Kidney (tissue), 13 donors: ENCODE measurements at regions not wholly inside any gene's neighbourhood (a gene's known extent, or its start where the extent isn't known, plus 50 kb on each side); places are given as distances from the start of the nearest gene placed in this dataset.
A peak's percentile ranks its signal among the peaks of the same experiment; 100 is the strongest.

Source experiments
- DNase-seq, 5 donors: peaks; one replicate each; pipeline ENCODE4 v3.0.0-alpha.2; 2013 to 2020
- FAIRE-seq: peaks from 2 replicates; lab custom pipeline; 2012; peaks lifted over from hg19 to GRCh38; lab: Jason Lieb, UNC
- H3K27ac ChIP-seq, 2 donors: one replicate each; pipeline ENCODE4 v1.7.0; 2013; ENCODE audit warnings: low read depth in 2 of 2, low read length in 2 of 2, inconsistent platforms in 1 of 2
- H3K27me3 ChIP-seq: one replicate; pipeline ENCODE4 v1.7.1; 2013; ENCODE audit warnings: low read length, inconsistent platforms; ENCODE audit not compliant: control insufficient read depth, insufficient read depth
- H3K36me3 ChIP-seq, 3 donors: one replicate each; pipeline versions ENCODE4 v1.7.0 to v1.7.1; 2013; ENCODE audit warnings: low read length in 3 of 3, control low read depth in 1 of 3, inconsistent platforms in 1 of 3; ENCODE audit not compliant: insufficient read depth in 3 of 3, control insufficient read depth in 2 of 3
- H3K4me1 ChIP-seq, 3 donors: one replicate each; pipeline versions ENCODE4 v1.7.0 to v1.7.1; 2013; ENCODE audit warnings: low read length in 3 of 3, inconsistent platforms in 1 of 3, low read depth in 1 of 3; ENCODE audit not compliant: control insufficient read depth in 2 of 3, insufficient read depth in 2 of 3
- H3K4me3 ChIP-seq, 3 donors: one replicate each; pipeline versions ENCODE4 v1.7.0 to v1.8.1; 2013; ENCODE audit warnings: low read length in 3 of 3, control low read depth in 1 of 3, inconsistent platforms in 1 of 3
- H3K9ac ChIP-seq, 3 donors: one replicate each; pipeline versions ENCODE4 v1.7.0 to v1.7.1; 2013; ENCODE audit warnings: low read length in 3 of 3, control low read depth in 1 of 3, inconsistent platforms in 1 of 3
- H3K9me3 ChIP-seq, 3 donors: one replicate each; pipeline versions ENCODE4 v1.7.0 to v1.7.1; 2013; ENCODE audit warnings: low read length in 3 of 3, control low read depth in 1 of 3, inconsistent platforms in 1 of 3; ENCODE audit not compliant: control insufficient read depth in 2 of 3, insufficient read depth in 1 of 3
- intact Hi-C: fragments of 100-400 bp; cut with DNase I; formaldehyde crosslinking; loops from one replicate; pipeline ENCODE4 v1.11.1; 2022
- TF ChIP-seq, protein P1 (sequence below): IDR thresholded peaks from 3 replicates; pipeline ENCODE4 v1.5.1; 2012; ENCODE audit warnings: mild to moderate bottlenecking, moderate library complexity, borderline replicate concordance; ENCODE audit not compliant: insufficient read depth; ENCODE audit errors: extremely low read depth
- donor health status: control.
- donor health status: control.
- donor health status: control.
- donor health status: control.
- donor health status: control.
- donor health status: DM: yes; HTN: yes; CAD: no.
- donor health status: Normal renal cell carcinoma (clear cell type).

DNA sequence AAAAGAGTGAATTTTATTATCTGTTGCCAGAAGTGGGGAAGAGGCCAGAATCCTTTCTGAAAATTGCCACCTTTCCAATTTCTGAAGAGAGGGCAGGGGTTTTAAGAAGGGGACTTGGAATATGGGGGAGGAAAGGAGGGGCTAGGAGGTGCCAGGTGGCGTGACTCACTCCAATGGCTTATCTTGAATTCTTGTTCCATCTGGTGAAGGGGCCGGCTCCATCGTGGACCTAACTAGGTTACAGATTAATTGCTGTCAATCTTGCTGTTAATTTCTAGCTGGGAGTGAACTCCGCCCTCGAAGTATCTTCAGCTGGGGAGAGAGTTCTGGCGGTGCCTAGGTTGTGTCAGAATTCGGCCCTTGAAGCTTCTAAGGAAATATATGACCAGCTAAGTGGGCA lies 138.7 kb downstream of the YTHDC2 start:
- no peak overlapping the region for H3K9ac ChIP-seq
- no peaks in the 10 kb centered on the region for H3K27me3 ChIP-seq
- no peak for DNase-seq

DNA sequence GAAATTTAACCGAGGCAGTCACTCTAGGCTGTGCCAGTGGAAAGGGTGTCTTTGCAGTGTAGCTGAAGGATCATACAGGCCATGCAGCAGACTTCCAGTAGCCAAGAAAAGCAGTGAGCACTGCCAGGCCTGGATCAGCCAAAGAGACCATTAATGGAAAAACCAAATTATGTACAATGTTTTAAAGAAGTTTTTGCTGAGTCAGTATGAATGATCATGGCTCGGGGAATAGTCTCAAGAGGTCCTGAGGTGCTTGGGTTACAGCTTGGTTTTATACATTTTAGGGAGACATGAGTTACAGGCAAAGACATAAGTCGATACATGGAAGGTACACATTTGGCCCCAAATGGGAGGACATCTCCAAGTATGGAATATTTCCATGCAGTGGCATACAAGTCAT lies 141.3 kb downstream of the YTHDC2 start:
- TF ChIP-seq, protein P1, sequence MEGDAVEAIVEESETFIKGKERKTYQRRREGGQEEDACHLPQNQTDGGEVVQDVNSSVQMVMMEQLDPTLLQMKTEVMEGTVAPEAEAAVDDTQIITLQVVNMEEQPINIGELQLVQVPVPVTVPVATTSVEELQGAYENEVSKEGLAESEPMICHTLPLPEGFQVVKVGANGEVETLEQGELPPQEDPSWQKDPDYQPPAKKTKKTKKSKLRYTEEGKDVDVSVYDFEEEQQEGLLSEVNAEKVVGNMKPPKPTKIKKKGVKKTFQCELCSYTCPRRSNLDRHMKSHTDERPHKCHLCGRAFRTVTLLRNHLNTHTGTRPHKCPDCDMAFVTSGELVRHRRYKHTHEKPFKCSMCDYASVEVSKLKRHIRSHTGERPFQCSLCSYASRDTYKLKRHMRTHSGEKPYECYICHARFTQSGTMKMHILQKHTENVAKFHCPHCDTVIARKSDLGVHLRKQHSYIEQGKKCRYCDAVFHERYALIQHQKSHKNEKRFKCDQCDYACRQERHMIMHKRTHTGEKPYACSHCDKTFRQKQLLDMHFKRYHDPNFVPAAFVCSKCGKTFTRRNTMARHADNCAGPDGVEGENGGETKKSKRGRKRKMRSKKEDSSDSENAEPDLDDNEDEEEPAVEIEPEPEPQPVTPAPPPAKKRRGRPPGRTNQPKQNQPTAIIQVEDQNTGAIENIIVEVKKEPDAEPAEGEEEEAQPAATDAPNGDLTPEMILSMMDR: no peak
- H3K4me3 ChIP-seq: no peak overlapping the region
- no peaks in the 10 kb centered on the region for H3K36me3 ChIP-seq
- H3K9ac ChIP-seq: no peak overlapping the region
- no peak overlapping the region for H3K27ac ChIP-seq
- no peak for DNase-seq
- no peaks in the 10 kb centered on the region for H3K4me1 ChIP-seq
- H3K27me3 ChIP-seq: no peaks in the 10 kb centered on the region
- H3K9me3 ChIP-seq: no peaks in the 10 kb centered on the region
- FAIRE-seq: no peak
- intact Hi-C loops: no loop called here

More for the DNA sequence above, 138.7 kb downstream of the YTHDC2 start:
- Histone ChIP-seq H3K36me3 (no peaks in the 10 kb centered on the region), H3K27ac (no peak overlapping the region), H3K4me3 (no peak overlapping the region), H3K9me3 (no peaks in the 10 kb centered on the region), H3K4me1 (no peaks in the 10 kb centered on the region)
- FAIRE-seq: no peak
- TF ChIP-seq, protein P1: no peak
- intact Hi-C loops: no loop called here

DNA sequence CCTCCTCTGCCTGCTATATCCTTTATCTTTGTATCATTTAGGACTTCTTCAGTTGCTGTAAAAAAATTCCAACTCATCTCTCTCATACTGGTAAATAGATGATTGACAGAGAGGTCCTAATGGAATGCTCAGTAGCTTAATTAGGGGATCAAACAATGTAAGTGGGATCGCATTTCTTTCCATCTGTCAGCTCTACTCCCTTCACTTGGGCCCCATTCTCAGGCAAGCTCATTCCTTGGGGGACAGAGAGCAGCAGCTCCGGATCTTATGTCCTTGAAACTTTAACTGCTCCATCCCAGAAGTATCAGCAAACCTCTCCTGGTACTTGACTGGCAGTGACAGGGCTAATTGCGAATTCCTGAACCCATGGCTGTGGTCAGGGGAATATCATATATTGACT lies 146.7 kb downstream of the YTHDC2 start:
- Histone ChIP-seq H3K9ac (no peak overlapping the region), H3K36me3 (no peaks in the 10 kb centered on the region), H3K9me3 (no peaks in the 10 kb centered on the region), H3K27ac (no peak overlapping the region), H3K4me3 (no peak overlapping the region), H3K27me3 (no peaks in the 10 kb centered on the region), H3K4me1 (no peaks in the 10 kb centered on the region)
- intact Hi-C loops: no loop called here
- peak in 2 of 5 donors; percentile 29 to 32 for DNase-seq
- TF ChIP-seq, protein P1: no peak
- FAIRE-seq: no peak

DNA sequence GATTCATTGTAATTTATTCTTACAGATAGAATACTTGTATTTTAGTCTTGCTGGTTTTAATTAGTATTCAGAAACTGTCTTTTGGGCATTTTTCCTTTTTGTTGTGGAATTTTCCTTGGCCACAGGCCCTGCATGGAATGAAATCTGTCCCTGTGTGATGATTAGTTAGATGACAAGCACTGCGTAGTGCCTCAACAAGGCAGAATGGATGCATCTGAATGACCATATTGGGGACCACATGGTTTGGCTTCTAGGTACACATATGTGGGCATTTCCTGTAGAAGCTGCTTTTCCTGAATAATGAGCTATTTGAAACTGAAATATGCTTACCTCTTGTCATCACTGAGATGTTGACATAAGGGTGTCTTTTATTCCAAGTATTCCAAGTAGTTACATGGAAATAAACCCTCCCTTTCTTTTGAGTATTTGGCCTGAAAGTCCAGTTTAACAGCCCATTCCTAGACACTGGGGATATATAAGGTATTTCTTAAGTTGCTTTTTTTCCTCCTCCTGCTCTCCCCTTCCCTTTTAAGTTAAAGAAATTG lies 147.3 kb downstream of the YTHDC2 start:
- Histone ChIP-seq H3K4me1 (no peaks in the 10 kb centered on the region), H3K27me3 (no peaks in the 10 kb centered on the region), H3K36me3 (no peaks in the 10 kb centered on the region), H3K9ac (no peak overlapping the region), H3K9me3 (no peaks in the 10 kb centered on the region), H3K4me3 (no peak overlapping the region), H3K27ac (no peak overlapping the region)
- intact Hi-C loops: no loop called here
- no peak for FAIRE-seq
- TF ChIP-seq, protein P1: no peak
- DNase-seq: no peak
